UCSD-AML1 (cell line): ENCODE measurements at regions not wholly inside any gene's neighbourhood (a gene's known extent, or its start where the extent isn't known, plus 50 kb on each side); places are given as distances from the start of the nearest gene placed in this dataset.
"Not testable (repeated sequence)": the region's sequence is repeated elsewhere in the genome, so short reads cannot be mapped to it uniquely, and the experiment has no call there.

ENCODE experiments used
- DNase-seq: peaks from one replicate; lab custom pipeline; 2025; ENCODE audit not compliant: unreplicated experiment; lab: John Stamatoyannopoulos, UW

GRCh38 chr2:111420074-111420473 is 299.4 kb downstream of the BCL2L11 start:
- not testable (repeated sequence) for DNase-seq

DNA sequence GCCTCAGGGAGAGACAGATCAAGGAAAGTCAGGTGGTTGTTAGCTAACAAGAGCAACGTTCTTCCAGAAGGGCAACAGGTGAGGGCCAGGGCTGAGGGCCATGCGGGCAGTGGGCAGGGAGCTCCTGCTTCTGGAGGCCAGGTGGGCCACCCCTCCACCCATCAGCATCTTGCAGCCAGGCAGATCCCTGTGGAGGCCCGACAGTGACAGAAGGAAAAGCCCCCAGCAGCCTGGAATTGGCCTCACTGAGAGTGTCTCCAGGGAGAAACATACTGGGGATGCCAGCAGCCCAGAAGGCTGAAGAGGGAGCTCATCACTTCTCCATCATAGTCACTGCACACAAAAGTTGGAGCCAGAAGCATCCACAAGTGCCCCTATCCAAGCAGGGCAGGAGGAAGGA is 300.1 kb downstream of the BCL2L11 start:
- not testable (repeated sequence) for DNase-seq

GRCh38 chr2:111421949-111422348 is 301.2 kb downstream of the BCL2L11 start:
- DNase-seq = not testable (repeated sequence)

GRCh38 chr2:111422562-111422961 is 301.8 kb downstream of the BCL2L11 start:
- DNase-seq = not testable (repeated sequence)

- not testable (repeated sequence) for DNase-seq
Observed at GRCh38 chr2:111423184-111423583, 302.5 kb downstream of the BCL2L11 start.

- not testable (repeated sequence) for DNase-seq
Observed at GRCh38 chr2:111424176-111424575, 303.5 kb downstream of the BCL2L11 start.

DNA sequence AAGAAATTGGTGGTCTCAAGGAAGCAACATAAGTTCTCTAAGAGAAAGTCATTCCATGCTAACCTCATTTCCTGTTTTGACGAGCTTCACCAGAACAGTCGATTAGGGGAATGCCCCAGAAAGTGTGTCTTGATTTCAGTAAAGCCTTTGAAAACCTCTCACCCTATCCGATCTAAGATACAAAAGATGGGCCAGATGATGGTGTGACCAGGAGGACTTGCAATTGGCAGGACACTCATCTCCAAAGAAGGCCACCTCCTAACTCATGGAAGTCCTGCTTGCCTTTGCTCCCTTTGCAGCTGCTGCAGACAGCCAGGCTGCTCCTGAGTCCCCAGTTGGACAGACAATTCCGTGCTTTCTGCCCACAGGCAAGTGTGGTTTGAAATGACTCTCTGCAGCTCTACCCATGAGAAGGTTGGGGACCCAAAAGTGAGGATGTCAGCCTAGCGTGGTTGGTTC is 304.2 kb downstream of the BCL2L11 start:
- not testable (repeated sequence) for DNase-seq

DNA sequence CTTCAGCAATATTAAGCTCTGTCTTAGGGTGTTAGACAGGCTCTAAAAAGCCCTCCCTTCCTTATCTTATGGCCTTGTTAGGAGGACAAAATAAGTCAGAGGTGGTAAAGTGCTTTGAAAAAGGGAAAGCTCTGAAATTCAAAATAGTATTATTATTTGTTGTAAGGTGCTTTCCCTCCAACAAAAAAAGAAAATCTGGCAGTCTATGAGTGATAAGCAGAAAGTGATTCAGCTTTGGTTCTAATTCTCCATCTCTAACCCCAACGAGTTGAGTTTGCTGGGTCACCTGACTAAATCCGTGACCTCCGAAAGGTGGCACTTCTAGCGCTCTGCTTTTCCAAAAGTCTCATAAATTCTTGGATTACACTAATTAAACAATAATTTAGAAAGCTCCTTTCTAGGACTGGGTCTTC is 305.1 kb downstream of the BCL2L11 start:
- not testable (repeated sequence) for DNase-seq

GRCh38 chr2:111427346-111427745 is 306.6 kb downstream of the BCL2L11 start:
- DNase-seq = not testable (repeated sequence)

DNA sequence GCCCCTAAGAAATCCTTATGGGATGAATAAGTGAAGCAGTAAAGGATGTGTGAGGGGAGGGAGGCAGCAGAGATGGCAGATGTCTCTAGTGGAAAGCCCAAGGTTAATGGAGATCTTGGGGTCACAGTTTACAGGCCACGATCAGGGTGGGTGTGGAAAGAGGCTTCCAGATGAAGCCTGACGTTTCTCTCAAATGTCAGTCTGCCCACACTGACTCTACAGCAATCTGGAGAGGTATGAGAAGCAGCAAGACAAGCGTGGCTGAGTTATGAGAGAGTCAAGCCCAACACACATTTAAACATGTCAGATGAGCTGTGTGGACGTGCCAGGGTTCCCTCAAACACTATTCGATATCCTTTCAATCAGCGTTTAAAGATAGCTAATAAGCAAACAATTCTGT is 308.2 kb downstream of the BCL2L11 start:
- not testable (repeated sequence) for DNase-seq

GRCh38 chr2:111429353-111429752 is 308.6 kb downstream of the BCL2L11 start:
- DNase-seq = not testable (repeated sequence)

DNA sequence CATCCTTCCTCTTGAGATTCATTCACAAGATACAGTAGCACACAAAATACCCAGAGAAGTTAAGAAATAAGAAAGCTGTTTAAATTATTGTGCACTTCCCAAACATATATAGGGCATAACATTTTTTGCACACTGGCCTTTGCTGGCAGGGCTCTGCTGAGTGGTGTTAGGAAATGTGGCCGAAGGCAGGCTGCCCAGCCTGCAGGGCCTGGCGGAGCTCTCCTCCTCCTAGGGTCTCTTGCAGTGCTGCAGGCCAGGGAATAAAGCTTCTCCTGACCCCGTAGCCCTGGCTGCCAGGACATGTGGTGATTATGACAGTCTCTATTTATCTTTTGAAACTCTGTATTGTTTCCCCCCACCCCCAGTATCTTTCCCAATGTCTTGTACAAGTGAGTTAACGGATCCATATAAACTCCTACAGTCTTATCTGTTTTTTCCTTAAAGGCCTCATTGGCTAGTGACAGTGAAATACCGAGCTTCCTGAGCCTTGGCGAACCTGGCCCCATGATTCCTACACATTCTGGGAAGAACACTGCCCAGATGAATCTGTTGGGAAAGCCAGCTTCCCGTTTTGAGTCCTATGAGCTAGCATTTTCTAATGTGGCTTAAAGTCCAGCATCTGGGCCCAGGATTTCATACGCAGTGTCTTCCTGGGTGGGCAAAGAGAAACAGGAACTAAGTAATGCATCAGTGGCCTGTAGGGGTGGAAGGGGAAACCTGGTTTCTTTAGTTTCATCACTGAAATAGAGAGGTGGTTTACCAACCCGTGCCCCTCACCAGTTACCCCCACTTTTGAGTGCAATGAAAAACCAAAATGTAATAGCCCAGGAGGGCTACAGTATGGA is 310.3 kb downstream of the BCL2L11 start:
- DNase-seq = not testable (repeated sequence)

GRCh38 chr2:111432423-111432822 is 311.7 kb downstream of the BCL2L11 start:
- DNase-seq = not testable (repeated sequence)

DNA sequence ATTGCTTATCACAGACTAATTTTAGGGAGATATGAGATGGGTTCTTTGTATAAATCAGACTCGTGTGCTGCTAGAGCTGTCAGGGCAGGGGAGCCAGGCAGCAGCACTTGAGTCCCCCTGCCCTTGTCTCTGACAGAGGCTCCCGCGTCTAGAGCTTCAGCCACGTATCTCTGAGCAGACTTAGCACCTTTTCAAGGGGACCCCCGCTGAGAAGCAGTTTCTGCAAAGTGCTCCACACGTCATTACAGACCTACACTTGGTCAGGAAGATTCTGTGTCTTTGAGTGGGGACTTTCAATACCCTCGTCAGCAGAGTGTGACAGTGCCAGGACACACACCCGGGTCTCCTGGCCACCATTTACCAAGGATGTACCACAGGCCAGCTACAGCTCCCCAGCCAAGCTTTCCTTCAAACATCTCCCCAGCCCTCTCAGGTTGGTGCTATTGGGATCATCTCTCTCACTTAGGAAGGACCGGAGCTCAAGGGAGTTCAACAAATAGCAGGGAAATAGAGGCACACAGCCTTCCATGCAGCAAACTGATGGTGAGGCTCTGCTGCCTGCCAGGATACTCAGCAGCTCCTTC is 312.3 kb downstream of the BCL2L11 start:
- DNase-seq = not testable (repeated sequence)

DNA sequence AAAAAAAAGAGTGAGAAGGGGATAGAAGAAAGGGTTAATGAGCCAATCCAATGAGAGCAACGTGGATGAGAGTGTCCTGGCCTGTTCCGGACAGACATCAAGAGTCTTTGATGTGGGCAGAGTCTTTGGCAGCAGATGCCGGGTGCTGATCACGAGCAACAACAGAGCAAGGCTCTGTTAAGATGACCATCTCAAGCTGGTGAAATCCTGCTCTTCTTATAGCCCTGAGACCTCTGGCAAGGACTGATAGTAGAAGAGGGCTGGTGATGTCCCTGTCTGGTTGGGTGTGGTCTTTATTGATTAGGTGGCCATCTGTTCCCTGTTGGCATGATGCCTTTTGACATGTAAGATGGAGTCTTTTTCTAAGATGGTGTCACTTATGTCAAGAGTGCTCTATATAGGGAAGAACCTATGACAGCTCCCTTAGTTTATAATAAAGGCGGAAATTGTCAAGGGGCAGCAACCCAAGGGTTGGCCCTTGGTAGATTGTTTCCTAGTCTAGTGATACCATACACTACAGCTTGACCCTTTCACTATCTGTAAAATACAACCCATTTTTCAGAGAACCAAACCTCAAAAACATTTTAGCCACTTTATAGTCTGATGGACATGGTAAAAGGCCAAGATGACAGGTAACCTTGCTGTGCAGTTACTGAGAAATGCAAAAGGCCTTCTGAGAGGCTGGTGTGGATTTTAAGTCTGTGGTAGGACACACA is 313.3 kb downstream of the BCL2L11 start:
- not testable (repeated sequence) for DNase-seq

DNA sequence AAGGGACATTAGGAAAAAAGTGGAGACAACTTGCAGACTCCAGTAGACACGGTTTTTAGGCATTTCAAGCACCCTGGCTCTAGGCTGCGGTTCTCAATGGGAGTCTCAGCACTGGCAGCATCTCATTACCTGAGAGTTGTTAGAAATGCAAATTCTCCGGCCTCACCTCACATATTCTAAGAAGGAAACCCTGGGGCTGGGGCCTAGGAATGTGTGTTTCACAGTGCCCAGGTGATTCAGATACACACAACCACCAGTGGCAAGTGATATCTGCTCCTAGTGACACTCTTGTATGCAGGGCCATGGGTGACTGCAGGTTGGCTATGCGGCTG is 313.9 kb downstream of the BCL2L11 start:
- DNase-seq = not testable (repeated sequence)

GRCh38 chr2:111435553-111436310 is 315.0 kb downstream of the BCL2L11 start:
- not testable (repeated sequence) for DNase-seq

DNA sequence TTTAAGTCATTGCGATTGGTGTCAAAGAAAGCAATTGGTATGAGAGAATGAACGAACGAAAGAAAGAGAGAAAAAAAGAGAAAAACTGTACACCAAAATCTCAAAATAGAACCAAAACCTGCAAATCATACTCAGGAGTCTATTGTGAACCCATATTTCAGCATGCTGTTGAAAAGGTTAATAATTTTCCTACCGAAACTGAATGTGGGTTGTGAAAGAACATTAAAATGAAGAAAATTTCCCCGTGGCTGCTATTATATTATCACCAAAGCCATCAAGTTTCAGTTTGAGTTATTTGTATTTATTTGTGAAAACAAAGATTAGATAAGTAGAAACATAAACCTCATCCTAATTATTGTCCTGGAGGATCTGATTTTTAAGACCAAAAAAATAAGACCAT is 315.7 kb downstream of the BCL2L11 start:
- DNase-seq = not testable (repeated sequence)

- DNase-seq = not testable (repeated sequence)
Observed at GRCh38 chr2:111437288-111437990, 316.7 kb downstream of the BCL2L11 start.

DNA sequence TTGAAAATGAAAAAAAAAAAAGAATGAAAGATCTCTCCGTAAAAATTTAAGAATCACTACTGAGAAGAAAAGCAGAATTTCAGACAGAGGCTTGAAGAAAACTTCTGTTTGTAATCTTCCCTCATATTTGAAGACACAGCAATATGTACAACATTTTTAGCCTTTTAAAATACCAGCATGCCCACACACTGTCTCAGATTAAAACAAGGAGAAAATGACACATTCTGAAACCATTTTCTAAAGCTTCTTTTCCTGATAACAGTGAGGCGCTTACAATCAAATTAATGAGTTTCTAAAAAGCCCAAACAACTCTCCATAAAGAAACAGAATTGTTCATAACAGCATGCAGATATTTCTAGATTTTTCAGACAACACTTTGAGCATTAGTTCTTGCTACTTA is 317.4 kb downstream of the BCL2L11 start:
- not testable (repeated sequence) for DNase-seq
